ENCODE measurements at regions not wholly inside any gene's neighbourhood (a gene's known extent, or its start where the extent isn't known, plus 50 kb on each side); places are given as distances from the start of the nearest gene placed in this dataset.

DNA sequence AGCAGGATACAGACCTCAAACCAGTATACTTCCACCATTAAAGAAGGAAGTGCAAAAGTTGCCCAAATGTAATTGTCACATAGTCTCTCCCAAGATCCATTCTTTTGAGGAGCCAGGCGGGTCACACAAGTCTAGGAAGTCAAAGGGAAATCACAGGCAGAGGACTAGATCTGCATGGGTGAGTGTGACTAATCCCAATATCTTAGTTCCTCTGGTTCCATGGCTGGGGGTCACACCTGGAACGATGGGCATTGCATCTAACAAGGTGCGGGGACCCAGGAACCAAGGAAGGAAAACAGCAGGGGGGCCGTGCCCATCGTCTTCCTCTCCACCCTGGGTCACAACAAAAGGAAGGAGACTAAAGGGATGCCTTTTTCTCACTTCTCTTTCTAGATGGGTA lies 1138.8 kb downstream of the XPNPEP1 start:
- no peak for TF ChIP-seq CTCF (conservative IDR thresholded peaks at IDR 0.05)
- no peak for TF ChIP-seq EZH2 (IDR thresholded peaks at IDR 0.05; ENCODE audit: low read depth)

Measured in PC-9 (cell line).